D721Med (cell line): ENCODE measurements at regions not wholly inside any gene's neighbourhood (a gene's known extent, or its start where the extent isn't known, plus 50 kb on each side); places are given as distances from the start of the nearest gene placed in this dataset.
"Not testable (repeated sequence)": the region's sequence is repeated elsewhere in the genome, so short reads cannot be mapped to it uniquely, and the experiment has no call there.

Experiments used
- DNase-seq: peaks from one replicate; pipeline ENCODE4 v3.0.0; 2011; ENCODE audit warnings: low spot score; ENCODE audit not compliant: insufficient read length
- FAIRE-seq: peaks from 2 replicates; lab custom pipeline; 2011; peaks lifted over from hg19 to GRCh38; lab: Jason Lieb, UNC
- TF ChIP-seq, protein P1 (sequence below): IDR thresholded peaks from 2 replicates; pipeline ENCODE4 v1.5.1; 2012; ENCODE audit warnings: mild to moderate bottlenecking, control low read depth; ENCODE audit not compliant: insufficient read depth; ENCODE audit errors: missing control alignments

DNA sequence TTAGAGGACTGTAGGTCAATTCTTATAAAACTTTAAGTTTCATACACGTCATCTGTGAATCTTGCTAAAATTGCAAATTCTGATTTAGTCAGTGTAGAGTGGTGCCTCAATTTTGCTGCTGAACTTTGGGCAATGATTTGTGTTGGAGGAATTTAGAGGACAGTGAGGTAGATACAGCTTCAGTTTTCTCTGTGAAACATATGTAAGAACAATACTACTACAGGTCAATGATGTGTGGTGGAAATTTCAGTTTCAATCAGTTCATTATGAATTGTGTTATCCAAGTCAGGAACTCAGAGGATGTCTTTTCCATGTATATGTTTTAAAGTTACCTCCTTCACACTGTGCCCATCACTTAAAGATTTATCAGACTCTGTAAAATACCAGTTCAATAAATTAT, 1597.8 kb upstream of the PCDH10 start:
- FAIRE-seq (no peak), DNase-seq (no peak)
- TF ChIP-seq, protein P1, sequence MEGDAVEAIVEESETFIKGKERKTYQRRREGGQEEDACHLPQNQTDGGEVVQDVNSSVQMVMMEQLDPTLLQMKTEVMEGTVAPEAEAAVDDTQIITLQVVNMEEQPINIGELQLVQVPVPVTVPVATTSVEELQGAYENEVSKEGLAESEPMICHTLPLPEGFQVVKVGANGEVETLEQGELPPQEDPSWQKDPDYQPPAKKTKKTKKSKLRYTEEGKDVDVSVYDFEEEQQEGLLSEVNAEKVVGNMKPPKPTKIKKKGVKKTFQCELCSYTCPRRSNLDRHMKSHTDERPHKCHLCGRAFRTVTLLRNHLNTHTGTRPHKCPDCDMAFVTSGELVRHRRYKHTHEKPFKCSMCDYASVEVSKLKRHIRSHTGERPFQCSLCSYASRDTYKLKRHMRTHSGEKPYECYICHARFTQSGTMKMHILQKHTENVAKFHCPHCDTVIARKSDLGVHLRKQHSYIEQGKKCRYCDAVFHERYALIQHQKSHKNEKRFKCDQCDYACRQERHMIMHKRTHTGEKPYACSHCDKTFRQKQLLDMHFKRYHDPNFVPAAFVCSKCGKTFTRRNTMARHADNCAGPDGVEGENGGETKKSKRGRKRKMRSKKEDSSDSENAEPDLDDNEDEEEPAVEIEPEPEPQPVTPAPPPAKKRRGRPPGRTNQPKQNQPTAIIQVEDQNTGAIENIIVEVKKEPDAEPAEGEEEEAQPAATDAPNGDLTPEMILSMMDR = no peak

DNA sequence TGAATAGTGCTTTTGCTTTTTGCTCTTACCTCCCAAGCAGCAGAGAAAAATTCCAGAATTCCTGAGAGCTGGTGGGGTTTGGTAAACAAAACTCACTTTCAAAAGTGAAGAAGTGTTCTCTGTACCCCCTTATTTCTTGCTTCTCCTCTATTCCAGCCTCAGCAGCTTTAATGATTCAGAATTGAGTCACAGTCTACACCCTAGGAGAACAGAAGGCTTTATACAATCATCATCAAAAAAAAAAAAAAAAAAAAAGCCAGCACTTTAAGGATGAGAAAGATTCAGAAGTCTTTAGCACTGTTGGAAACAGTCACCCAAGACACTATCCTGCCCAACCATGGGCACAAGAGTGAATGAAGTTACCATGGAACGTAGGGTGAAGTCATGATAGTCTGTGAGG, 1583.1 kb upstream of the PCDH10 start:
- no peak for FAIRE-seq
- DNase-seq = no peak
- TF ChIP-seq, protein P1 = no peak

DNA sequence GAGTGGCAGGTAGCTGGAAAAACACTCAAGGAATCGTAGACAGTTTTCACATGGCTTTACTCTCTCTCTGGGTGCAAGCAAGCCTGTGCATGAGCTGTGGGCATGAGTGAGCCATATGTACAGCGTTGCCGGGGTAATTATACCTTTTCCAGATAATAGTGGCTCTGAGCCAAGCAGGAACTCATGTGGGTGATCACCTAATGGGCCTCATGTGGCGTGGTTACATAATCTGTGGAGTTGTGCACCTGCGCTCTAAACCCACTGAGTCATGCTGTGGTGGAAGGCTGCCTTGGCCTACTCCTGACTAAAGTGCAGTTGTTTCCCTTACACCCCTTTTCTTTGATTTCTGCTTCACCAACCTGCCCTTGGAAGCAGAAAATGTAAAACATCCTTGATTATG, 1564.5 kb upstream of the PCDH10 start:
- FAIRE-seq (no peak), DNase-seq (no peak)
- TF ChIP-seq, protein P1 = no peak

DNA sequence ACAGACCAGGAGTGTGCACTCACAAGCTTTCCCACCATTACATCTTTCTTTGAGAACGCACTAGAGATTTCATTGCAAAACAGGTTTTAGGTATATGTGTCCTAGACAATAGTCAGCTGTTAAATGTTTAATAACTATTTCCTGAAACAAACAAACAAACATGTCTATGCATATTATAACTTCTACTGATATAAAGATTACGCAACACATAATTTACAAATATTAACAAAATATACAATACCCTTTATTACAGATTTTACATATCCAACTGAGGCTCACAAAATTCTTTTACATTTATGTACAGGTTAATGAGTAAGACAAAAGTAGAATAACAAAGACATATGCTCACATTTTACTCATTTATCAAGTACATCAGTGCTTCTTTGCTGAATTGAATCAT, 1554.0 kb upstream of the PCDH10 start:
- FAIRE-seq (no peak), DNase-seq (no peak)
- TF ChIP-seq, protein P1 = no peak

DNA sequence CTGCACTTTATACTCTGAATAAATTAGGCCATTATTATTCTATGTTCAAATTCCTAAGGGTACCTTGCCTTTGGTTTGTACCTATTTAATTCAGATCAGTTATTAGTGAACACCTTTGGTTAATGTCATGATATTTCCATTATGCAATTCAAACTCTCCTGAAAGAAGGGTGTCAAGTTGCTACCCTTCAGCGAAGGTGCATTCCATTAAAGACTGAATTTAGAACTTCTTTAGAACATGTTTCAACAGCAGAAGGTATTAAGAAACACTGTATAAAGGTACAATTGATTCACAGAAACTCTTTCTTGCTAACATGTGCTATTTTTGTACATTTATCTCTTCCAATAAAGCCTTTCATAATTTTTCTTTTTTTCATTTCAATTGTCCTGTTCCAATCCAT, 1545.4 kb upstream of the PCDH10 start:
- TF ChIP-seq, protein P1 = no peak
- no peak for FAIRE-seq
- no peak for DNase-seq

DNA sequence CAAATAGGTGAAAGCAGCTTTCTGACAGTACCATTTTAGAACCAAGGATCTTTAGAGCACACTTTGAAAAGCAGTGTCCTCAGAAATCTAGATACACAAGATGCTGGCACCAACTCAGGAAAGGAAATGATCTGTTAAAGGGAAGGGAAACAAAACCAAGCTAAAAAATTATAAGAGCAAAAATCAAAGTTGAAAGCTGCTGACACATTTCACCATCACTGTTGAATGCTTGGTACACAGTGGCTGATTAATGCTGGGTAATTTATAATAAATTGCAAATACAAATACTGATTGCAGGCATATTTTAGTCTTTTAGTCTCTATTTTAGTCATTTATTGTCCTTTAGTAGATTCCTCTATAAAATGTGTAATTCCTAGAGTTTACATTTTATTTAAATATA, 1540.1 kb upstream of the PCDH10 start:
- DNase-seq (no peak), FAIRE-seq (no peak)
- TF ChIP-seq, protein P1 = no peak

DNA sequence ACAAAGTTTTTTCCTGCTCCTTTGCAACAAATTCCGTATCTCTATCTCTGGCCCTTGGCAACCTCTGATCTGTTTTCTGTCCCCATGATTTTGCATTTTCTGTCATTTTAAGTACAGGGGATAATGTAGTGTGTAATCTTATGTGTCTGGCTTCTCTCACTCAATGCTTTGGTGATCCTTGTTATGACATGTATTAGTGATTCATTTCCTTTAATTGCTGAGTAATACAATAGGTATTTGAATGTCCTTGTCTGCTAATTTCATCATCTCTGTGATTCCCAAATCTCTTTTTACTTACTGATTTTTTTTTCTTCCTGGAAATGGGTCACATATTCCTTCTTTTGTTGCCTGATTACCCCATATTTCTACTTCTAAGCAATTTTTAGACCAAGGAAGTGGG, 1538.6 kb upstream of the PCDH10 start:
- not testable (repeated sequence) for DNase-seq, FAIRE-seq

DNA sequence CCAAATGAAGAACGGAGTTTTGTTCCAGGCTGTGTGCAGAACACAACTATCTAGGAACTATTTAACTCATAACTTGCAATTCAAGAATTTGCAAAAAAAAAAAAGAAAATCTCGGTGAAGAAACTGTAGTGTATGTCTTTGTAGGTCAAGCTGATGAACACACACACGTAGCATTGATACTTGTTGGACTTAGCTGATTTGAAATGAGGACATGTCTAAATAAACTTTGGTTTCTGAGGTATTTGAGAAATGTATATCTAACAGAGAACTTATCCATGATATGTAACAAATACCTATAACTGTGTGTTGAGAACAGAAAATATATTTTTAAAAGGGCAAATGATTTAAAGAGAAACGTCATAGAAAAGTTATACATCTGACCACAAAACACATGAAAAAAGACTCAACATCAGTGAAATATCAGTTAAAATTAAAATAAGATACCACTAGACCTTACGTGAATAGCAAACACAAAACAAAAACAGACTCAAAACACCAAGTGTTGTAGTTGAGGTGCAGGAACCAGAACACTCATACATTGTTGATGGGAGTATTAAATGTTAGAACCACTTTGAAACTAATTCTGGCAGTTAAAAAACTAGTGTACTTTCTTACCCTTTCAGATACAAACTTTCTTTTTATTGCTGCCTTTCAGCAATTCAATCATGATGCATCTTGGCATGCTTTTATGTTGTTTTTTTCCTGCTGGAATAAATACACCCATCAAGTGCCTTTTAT, 1535.8 kb upstream of the PCDH10 start:
- TF ChIP-seq, protein P1 = no peak
- DNase-seq = no peak
- no peak for FAIRE-seq
